SJSA1 (cell line): ENCODE measurements at regions not wholly inside any gene's neighbourhood (a gene's known extent, or its start where the extent isn't known, plus 50 kb on each side); places are given as distances from the start of the nearest gene placed in this dataset.
"Not testable (repeated sequence)": the region's sequence is repeated elsewhere in the genome, so short reads cannot be mapped to it uniquely, and the experiment has no call there.

ENCODE experiments used
- DNase-seq, 2 experiments: peaks; one replicate each; pipeline ENCODE4 v3.0.0-alpha.2; 2015 to 2020; ENCODE audit warnings: low spot score in 2 of 2, low read depth in 1 of 2
- H3K27ac ChIP-seq: fragments of 250-450 bp; sonication (Bioruptor Pico); 2 replicates; pipeline ENCODE4 v1.5.1; 2020; ENCODE audit warnings: mild to moderate bottlenecking, moderate library complexity
- H3K27me3 ChIP-seq: fragments of 250-450 bp; sonication (Bioruptor Pico); replicated peaks from 2 replicates; pipeline ENCODE4 v1.5.1; 2020; ENCODE audit warnings: mild to moderate bottlenecking, moderate library complexity
- H3K36me3 ChIP-seq: fragments of 250-450 bp; sonication (Bioruptor Pico); 2 replicates; pipeline ENCODE4 v1.5.1; 2020; ENCODE audit warnings: mild to moderate bottlenecking
- H3K4me1 ChIP-seq: fragments of 250-450 bp; sonication (Bioruptor Pico); replicated peaks from 2 replicates; pipeline ENCODE4 v1.6.1; 2021; ENCODE audit warnings: mild to moderate bottlenecking
- H3K4me3 ChIP-seq: fragments of 250-450 bp; sonication (Bioruptor Pico); 2 replicates; pipeline ENCODE4 v1.5.1; 2020; ENCODE audit warnings: mild to moderate bottlenecking
- H3K9me3 ChIP-seq: fragments of 250-450 bp; sonication (Bioruptor Pico); replicated peaks from 2 replicates; pipeline ENCODE4 v1.5.1; 2020; ENCODE audit warnings: mild to moderate bottlenecking

GRCh38 chr16:5965321-5965720 lies 867.7 kb upstream of the EEF2KMT start:
- no peak for DNase-seq
- Histone ChIP-seq H3K4me3 (no peak overlapping the region), H3K9me3 (peaks cover 4% of the 10 kb centered on the region; the same call in 1 of the 2 replicates), H3K36me3 (no peaks in the 10 kb centered on the region), H3K4me1 (no peaks in the 10 kb centered on the region), H3K27me3 (no peaks in the 10 kb centered on the region), H3K27ac (no peak overlapping the region)

- H3K4me3 ChIP-seq, result no peak overlapping the region
- no peak overlapping the region for H3K27ac ChIP-seq
- no peaks in the 10 kb centered on the region for H3K27me3 ChIP-seq
- no peaks in the 10 kb centered on the region for H3K4me1 ChIP-seq
- no peak for DNase-seq
- H3K36me3 ChIP-seq, result no peaks in the 10 kb centered on the region
- H3K9me3 ChIP-seq, result peaks cover 4% of the 10 kb centered on the region; the same call in 1 of the 2 replicates
These were observed 853.9 kb upstream of the EEF2KMT start for GRCh38 chr16:5951486-5951885.

GRCh38 chr16:5944971-5945370 lies 847.4 kb upstream of the EEF2KMT start:
- H3K27me3 ChIP-seq, result no peaks in the 10 kb centered on the region
- H3K36me3 ChIP-seq, result no peaks in the 10 kb centered on the region
- no peak overlapping the region for H3K27ac ChIP-seq
- H3K4me3 ChIP-seq, result no peak overlapping the region
- DNase-seq, result no peak
- peaks cover 4% of the 10 kb centered on the region; the same call in 1 of the 2 replicates for H3K9me3 ChIP-seq
- H3K4me1 ChIP-seq, result no peaks in the 10 kb centered on the region

GRCh38 chr16:5938607-5939006 lies 841.0 kb upstream of the EEF2KMT start:
- DNase-seq, result no peak
- Histone ChIP-seq H3K4me1 (no peaks in the 10 kb centered on the region), H3K27ac (no peak overlapping the region), H3K36me3 (no peaks in the 10 kb centered on the region), H3K27me3 (no peaks in the 10 kb centered on the region), H3K9me3 (no peaks in the 10 kb centered on the region; the same call in 1 of the 2 replicates), H3K4me3 (no peak overlapping the region)

- H3K36me3 ChIP-seq, result no peaks in the 10 kb centered on the region
- no peaks in the 10 kb centered on the region for H3K27me3 ChIP-seq
- DNase-seq, result no peak
- H3K9me3 ChIP-seq, result no peaks in the 10 kb centered on the region; the same call in 1 of the 2 replicates
- H3K4me1 ChIP-seq, result no peaks in the 10 kb centered on the region
- H3K27ac ChIP-seq, result no peak overlapping the region
- no peak overlapping the region for H3K4me3 ChIP-seq
These were observed 835.3 kb upstream of the EEF2KMT start for GRCh38 chr16:5932906-5933305.

- H3K4me3 ChIP-seq, result no peak overlapping the region
- no peaks in the 10 kb centered on the region for H3K4me1 ChIP-seq
- no peaks in the 10 kb centered on the region for H3K36me3 ChIP-seq
- no peaks in the 10 kb centered on the region for H3K27me3 ChIP-seq
- no peak overlapping the region for H3K27ac ChIP-seq
- no peak for DNase-seq
- no peaks in the 10 kb centered on the region for H3K9me3 ChIP-seq
These were observed 831.0 kb upstream of the EEF2KMT start for GRCh38 chr16:5928476-5929065.

GRCh38 chr16:5925850-5926249 lies 828.3 kb upstream of the EEF2KMT start:
- Histone ChIP-seq H3K9me3 (no peaks in the 10 kb centered on the region), H3K27me3 (no peaks in the 10 kb centered on the region), H3K4me1 (no peaks in the 10 kb centered on the region), H3K36me3 (no peaks in the 10 kb centered on the region), H3K27ac (no peak overlapping the region), H3K4me3 (no peak overlapping the region)
- no peak for DNase-seq

GRCh38 chr16:5922686-5923085 lies 825.1 kb upstream of the EEF2KMT start:
- H3K4me3 ChIP-seq, result no peak overlapping the region
- H3K36me3 ChIP-seq, result no peaks in the 10 kb centered on the region
- H3K27ac ChIP-seq, result no peak overlapping the region
- no peaks in the 10 kb centered on the region for H3K27me3 ChIP-seq
- H3K4me1 ChIP-seq, result no peaks in the 10 kb centered on the region
- 0 out of 2 replicates have a peak, but pooled peaks cover 3% of the 10 kb centered on the region for H3K9me3 ChIP-seq
- DNase-seq, result no peak

- no peak for DNase-seq
- H3K4me1 ChIP-seq, result no peaks in the 10 kb centered on the region
- H3K4me3 ChIP-seq, result no peak overlapping the region
- H3K27ac ChIP-seq, result no peak overlapping the region
- no peaks in the 10 kb centered on the region for H3K36me3 ChIP-seq
- no peaks in the 10 kb centered on the region for H3K27me3 ChIP-seq
- 0 out of 2 replicates have a peak, but pooled peaks cover 3% of the 10 kb centered on the region for H3K9me3 ChIP-seq
These were observed 821.1 kb upstream of the EEF2KMT start for GRCh38 chr16:5918567-5919130.

- 0 out of 2 replicates have a peak, but pooled peaks cover 3% of the 10 kb centered on the region for H3K9me3 ChIP-seq
- H3K27ac ChIP-seq, result no peak overlapping the region
These were observed 820.0 kb upstream of the EEF2KMT start for GRCh38 chr16:5917436-5918195.

GRCh38 chr16:5916711-5917191 lies 819.2 kb upstream of the EEF2KMT start:
- no peak for DNase-seq
- H3K9me3 ChIP-seq, result 0 out of 2 replicates have a peak, but pooled peaks cover 3% of the 10 kb centered on the region
- H3K36me3 ChIP-seq, result no peaks in the 10 kb centered on the region
- no peak overlapping the region for H3K27ac ChIP-seq
- no peaks in the 10 kb centered on the region for H3K4me1 ChIP-seq
- H3K27me3 ChIP-seq, result no peaks in the 10 kb centered on the region
- no peak overlapping the region for H3K4me3 ChIP-seq

More at GRCh38 chr16:5917436-5918195, 820.0 kb upstream of the EEF2KMT start:
- H3K27me3 ChIP-seq, result no peaks in the 10 kb centered on the region
- no peak for DNase-seq
- H3K4me3 ChIP-seq, result no peak overlapping the region
- H3K4me1 ChIP-seq, result no peaks in the 10 kb centered on the region
- H3K36me3 ChIP-seq, result no peaks in the 10 kb centered on the region

- Histone ChIP-seq H3K27ac (no peak overlapping the region), H3K27me3 (no peaks in the 10 kb centered on the region), H3K4me3 (no peak overlapping the region), H3K9me3 (peaks cover 5% of the 10 kb centered on the region; the same call in 1 of the 2 replicates), H3K36me3 (no peaks in the 10 kb centered on the region), H3K4me1 (no peaks in the 10 kb centered on the region)
- no peak for DNase-seq
These were observed 813.6 kb upstream of the EEF2KMT start for GRCh38 chr16:5911241-5911640.

GRCh38 chr16:5909556-5909955 lies 812.0 kb upstream of the EEF2KMT start:
- H3K36me3 ChIP-seq, H3K4me1 ChIP-seq, H3K4me3 ChIP-seq, DNase-seq, H3K27me3 ChIP-seq, H3K9me3 ChIP-seq, H3K27ac ChIP-seq: not testable (repeated sequence)

- no peak overlapping the region for H3K27ac ChIP-seq
- no peaks in the 10 kb centered on the region for H3K36me3 ChIP-seq
- H3K9me3 ChIP-seq, result peaks cover 5% of the 10 kb centered on the region; the same call in 1 of the 2 replicates
- H3K27me3 ChIP-seq, result no peaks in the 10 kb centered on the region
- DNase-seq, result no peak
- no peaks in the 10 kb centered on the region for H3K4me1 ChIP-seq
- H3K4me3 ChIP-seq, result no peak overlapping the region
These were observed 809.9 kb upstream of the EEF2KMT start for GRCh38 chr16:5907544-5907943.
